Breast epithelium (tissue), 4 donors: ENCODE measurements at regions not wholly inside any gene's neighbourhood (a gene's known extent, or its start where the extent isn't known, plus 50 kb on each side); places are given as distances from the start of the nearest gene placed in this dataset.
"Not testable (repeated sequence)": the region's sequence is repeated elsewhere in the genome, so short reads cannot be mapped to it uniquely, and the experiment has no call there.

Source experiments
- DNase-seq, 2 donors: peaks; one replicate each; pipeline ENCODE4 v3.0.0-alpha.2; 2019; ENCODE audit warnings: low spot score in 2 of 2
- H3K27ac ChIP-seq, 2 donors: fragments of 200-600 bp; sonication (generic) in 1 of 2; one replicate each; pipeline ENCODE4 v1.5.1; 2016 to 2019; ENCODE audit warnings: mild to moderate bottlenecking in 1 of 2
- H3K27me3 ChIP-seq, 2 donors: fragments of 200-600 bp; sonication (generic) in 1 of 2; one replicate each; pipeline versions ENCODE4 v1.5.1 to v1.6.0; 2017 to 2019; ENCODE audit warnings: control low read depth in 1 of 2, mild to moderate bottlenecking in 1 of 2
- H3K36me3 ChIP-seq: fragments of 200-600 bp; one replicate; pipeline ENCODE4 v1.5.1; 2019
- H3K4me1 ChIP-seq, 2 donors: fragments of 200-600 bp; sonication (generic); one replicate each; pipeline ENCODE4 v1.5.1; 2016 to 2019; ENCODE audit warnings: control low read depth in 1 of 2
- H3K4me3 ChIP-seq, 3 donors: fragments of 200-600 bp; sonication (generic); 1 replicate in 2 of 3; 2 replicates in 1 of 3; pipeline ENCODE4 v1.5.1; 2016 to 2019; ENCODE audit warnings: mild to moderate bottlenecking in 3 of 3, moderate library complexity in 2 of 3
- H3K9me3 ChIP-seq, 2 donors: fragments of 200-600 bp; sonication (generic) in 1 of 2; one replicate each; pipeline ENCODE4 v1.5.1; 2016 to 2019; ENCODE audit warnings: control low read depth in 1 of 2
- POLR2A ChIP-seq: fragments of 450-650 bp; IDR thresholded peaks from one replicate; pipeline ENCODE4 v1.6.1; 2016; ENCODE audit warnings: antibody characterized with exemption, mild to moderate bottlenecking, moderate library complexity
- POLR2AphosphoS5 ChIP-seq, 3 donors: sonication (generic); formaldehyde crosslinking; IDR thresholded peaks; one replicate each; pipeline ENCODE4 v1.6.1; 2017; ENCODE audit warnings: antibody characterized with exemption in 3 of 3
- intact Hi-C: fragments of 100-400 bp; cut with DNase I; formaldehyde crosslinking; loops from one replicate; pipeline ENCODE4 v1.15.1; 2023; ENCODE audit warnings: low total_unique reads
- TF ChIP-seq, protein P1 (sequence below), 3 donors: fragments of 450-650 bp; IDR thresholded peaks; one replicate each; pipeline ENCODE4 v1.5.1; 2016 to 2017; ENCODE audit warnings: antibody characterized with exemption in 3 of 3, mild to moderate bottlenecking in 3 of 3, moderate library complexity in 3 of 3

DNA sequence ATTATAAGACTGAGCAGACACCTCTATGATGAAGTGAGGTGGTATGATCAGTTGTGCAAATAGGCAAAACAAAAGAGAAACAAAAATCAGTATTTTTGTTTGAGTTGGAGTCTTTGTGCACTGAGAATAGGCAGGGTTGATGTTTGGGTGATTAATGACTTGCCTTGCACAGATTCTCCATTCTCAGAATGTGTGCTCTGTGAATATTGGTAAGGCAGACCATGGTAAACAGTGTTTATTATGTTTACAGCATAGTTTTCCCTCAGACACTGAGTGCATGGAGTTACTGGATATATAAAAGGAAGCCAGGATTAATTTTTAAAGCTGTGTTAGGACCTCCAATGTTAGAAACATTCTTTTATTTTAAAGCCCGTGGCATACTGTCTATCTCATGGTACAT lies 240.2 kb upstream of the MAGEB16 start:
- Histone ChIP-seq H3K27ac (no peak overlapping the region), H3K4me1 (no peaks in the 10 kb centered on the region), H3K4me3 (no peak overlapping the region), H3K27me3 (peaks cover 0 to 17% of the 10 kb centered on the region in 2 donors), H3K9me3 (no peaks in the 10 kb centered on the region), H3K36me3 (no peaks in the 10 kb centered on the region)
- intact Hi-C loops, result no loop called here
- TF ChIP-seq POLR2AphosphoS5 (IDR thresholded peaks at IDR 0.05), result no peak
- TF ChIP-seq, protein P1, sequence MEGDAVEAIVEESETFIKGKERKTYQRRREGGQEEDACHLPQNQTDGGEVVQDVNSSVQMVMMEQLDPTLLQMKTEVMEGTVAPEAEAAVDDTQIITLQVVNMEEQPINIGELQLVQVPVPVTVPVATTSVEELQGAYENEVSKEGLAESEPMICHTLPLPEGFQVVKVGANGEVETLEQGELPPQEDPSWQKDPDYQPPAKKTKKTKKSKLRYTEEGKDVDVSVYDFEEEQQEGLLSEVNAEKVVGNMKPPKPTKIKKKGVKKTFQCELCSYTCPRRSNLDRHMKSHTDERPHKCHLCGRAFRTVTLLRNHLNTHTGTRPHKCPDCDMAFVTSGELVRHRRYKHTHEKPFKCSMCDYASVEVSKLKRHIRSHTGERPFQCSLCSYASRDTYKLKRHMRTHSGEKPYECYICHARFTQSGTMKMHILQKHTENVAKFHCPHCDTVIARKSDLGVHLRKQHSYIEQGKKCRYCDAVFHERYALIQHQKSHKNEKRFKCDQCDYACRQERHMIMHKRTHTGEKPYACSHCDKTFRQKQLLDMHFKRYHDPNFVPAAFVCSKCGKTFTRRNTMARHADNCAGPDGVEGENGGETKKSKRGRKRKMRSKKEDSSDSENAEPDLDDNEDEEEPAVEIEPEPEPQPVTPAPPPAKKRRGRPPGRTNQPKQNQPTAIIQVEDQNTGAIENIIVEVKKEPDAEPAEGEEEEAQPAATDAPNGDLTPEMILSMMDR (IDR thresholded peaks at IDR 0.05), result no peak
- no peak for TF ChIP-seq POLR2A
- DNase-seq, result no peak

DNA sequence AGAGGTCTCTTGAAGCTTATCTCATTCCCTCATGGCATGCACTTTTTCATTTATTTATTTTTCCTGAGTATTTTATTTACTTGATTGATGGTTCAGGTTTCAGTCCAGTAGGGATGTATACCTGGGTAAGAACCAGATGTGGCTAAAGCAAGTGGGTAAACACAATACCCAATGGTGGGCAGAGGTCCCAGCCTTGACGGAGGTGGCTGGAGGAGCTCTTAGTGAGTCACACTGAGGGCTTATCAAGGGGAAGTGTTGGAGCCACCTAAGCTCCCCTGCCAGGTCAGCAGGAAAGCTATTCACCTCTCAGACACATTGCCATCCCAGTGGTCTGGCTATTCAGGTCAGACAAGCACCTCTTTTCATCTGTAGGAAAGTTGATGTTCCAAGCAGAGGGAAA lies 236.2 kb upstream of the MAGEB16 start:
- no peaks in the 10 kb centered on the region for H3K4me1 ChIP-seq
- H3K27ac ChIP-seq, result no peak overlapping the region
- H3K36me3 ChIP-seq, result no peaks in the 10 kb centered on the region
- peaks cover 0 to 17% of the 10 kb centered on the region in 2 donors for H3K27me3 ChIP-seq
- H3K9me3 ChIP-seq, result no peaks in the 10 kb centered on the region
- TF ChIP-seq POLR2A, result no peak
- TF ChIP-seq, protein P1 (IDR thresholded peaks at IDR 0.05), result no peak
- TF ChIP-seq POLR2AphosphoS5 (IDR thresholded peaks at IDR 0.05), result no peak
- intact Hi-C loops, result no loop called here
- DNase-seq, result no peak
- H3K4me3 ChIP-seq, result no peak overlapping the region

DNA sequence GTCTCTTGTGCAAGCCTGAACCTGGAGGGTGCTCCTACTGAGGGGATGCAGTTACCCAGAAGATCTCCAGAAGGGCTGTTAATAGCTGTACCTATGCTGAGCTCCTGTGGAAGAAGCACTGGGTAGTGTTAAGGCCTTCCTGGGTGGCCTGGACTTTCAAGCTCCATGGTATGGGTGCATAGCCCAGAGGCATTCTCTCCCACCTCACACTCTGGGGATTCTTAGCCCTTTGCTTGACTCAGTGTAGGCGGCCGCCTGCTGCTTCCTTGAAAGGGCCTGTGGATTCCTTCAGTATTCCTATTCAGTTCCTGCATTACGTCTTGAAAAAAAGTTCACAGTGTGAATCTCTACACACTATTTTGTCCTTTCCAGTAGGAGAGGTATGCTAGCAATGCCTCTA lies 235.7 kb upstream of the MAGEB16 start:
- no peaks in the 10 kb centered on the region for H3K9me3 ChIP-seq
- peaks cover 0 to 17% of the 10 kb centered on the region in 2 donors for H3K27me3 ChIP-seq
- intact Hi-C loops, result no loop called here
- no peaks in the 10 kb centered on the region for H3K4me1 ChIP-seq
- DNase-seq, result no peak
- TF ChIP-seq POLR2A (no peak), POLR2AphosphoS5 (IDR thresholded peaks at IDR 0.05) (no peak)
- TF ChIP-seq, protein P1 (IDR thresholded peaks at IDR 0.05), result no peak
- H3K36me3 ChIP-seq, result no peaks in the 10 kb centered on the region
- H3K27ac ChIP-seq, result no peak overlapping the region
- H3K4me3 ChIP-seq, result no peak overlapping the region

DNA sequence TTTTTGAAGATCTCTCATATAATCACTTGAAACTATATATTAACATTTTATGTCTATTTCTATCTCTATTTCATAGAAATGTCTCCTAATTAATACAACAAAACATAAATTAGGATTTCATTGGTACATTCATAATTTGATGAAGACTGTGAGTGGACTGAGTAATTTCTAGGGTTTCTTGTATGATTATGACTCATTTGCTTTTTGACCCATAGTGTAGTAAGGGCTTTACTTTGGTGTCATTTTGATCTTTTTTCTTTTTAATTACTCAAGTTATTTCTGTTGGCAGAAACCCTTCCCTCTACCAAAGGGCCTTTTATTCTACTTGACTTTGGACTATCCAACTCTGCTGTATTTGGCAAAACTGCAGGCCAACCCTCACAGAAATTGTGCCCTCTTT lies 207.9 kb upstream of the MAGEB16 start:
- TF ChIP-seq POLR2AphosphoS5 (IDR thresholded peaks at IDR 0.05), result no peak
- no peak for TF ChIP-seq POLR2A
- TF ChIP-seq, protein P1 (IDR thresholded peaks at IDR 0.05), result no peak
- peaks cover 0 to 10% of the 10 kb centered on the region in 2 donors for H3K9me3 ChIP-seq
- no peak overlapping the region for H3K4me3 ChIP-seq
- intact Hi-C loops, result no loop called here
- no peak overlapping the region for H3K27ac ChIP-seq
- H3K36me3 ChIP-seq, result no peaks in the 10 kb centered on the region
- H3K27me3 ChIP-seq, result peaks cover 0 to 9% of the 10 kb centered on the region in 2 donors
- no peak for DNase-seq
- H3K4me1 ChIP-seq, result no peaks in the 10 kb centered on the region

DNA sequence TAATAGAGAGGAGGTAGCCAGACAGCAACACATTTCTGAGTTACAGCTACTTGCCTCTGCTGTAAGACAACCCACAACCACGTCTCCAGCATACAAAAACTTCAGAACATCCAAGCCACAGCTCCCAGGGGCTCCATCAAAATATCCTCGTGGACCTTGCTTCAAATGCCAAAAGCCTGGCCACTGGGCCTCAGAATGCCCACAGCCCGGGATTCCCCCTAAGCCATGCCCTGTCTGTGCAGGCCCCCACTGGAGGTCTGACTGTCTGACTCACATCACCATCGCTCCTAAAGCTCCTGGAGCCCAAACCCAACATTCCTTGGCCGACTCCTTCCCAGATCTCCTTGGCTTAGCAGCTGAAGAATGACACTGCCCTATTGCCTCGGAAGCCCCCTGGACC lies 186.6 kb upstream of the MAGEB16 start:
- H3K9me3 ChIP-seq, H3K4me1 ChIP-seq, H3K27ac ChIP-seq, H3K27me3 ChIP-seq, H3K4me3 ChIP-seq, H3K36me3 ChIP-seq, intact Hi-C loops, DNase-seq: not testable (repeated sequence)

DNA sequence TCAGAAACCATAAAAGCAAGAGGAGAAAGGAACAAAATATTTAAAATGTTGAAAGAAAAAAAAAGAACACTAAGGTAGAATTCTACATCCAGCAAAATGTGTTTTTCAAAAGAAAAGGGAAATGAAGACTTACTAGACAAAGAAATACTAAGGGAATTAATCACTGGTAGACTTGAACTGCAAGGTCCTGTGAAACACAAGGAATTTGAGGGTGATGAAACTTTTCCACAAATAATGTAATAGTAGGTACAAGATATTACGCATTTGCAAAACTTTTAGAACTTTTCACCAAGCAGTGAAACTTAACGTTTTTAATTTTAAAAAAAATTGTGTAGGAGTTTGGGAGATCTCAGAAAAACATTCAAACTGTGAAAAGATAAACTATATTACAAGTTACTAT lies 180.3 kb upstream of the MAGEB16 start:
- Histone ChIP-seq H3K27me3 (no peaks in the 10 kb centered on the region), H3K4me3 (no peak overlapping the region), H3K36me3 (no peaks in the 10 kb centered on the region), H3K4me1 (no peaks in the 10 kb centered on the region), H3K9me3 (peaks cover 0 to 5% of the 10 kb centered on the region in 2 donors), H3K27ac (no peak overlapping the region)
- no peak for TF ChIP-seq POLR2AphosphoS5 (IDR thresholded peaks at IDR 0.05)
- no peak for TF ChIP-seq POLR2A
- TF ChIP-seq, protein P1 (IDR thresholded peaks at IDR 0.05), result no peak
- no peak for DNase-seq
- intact Hi-C loops, result no loop called here
